Heart right ventricle (tissue), 16 donors: ENCODE measurements at regions not wholly inside any gene's neighbourhood (a gene's known extent, or its start where the extent isn't known, plus 50 kb on each side); places are given as distances from the start of the nearest gene placed in this dataset.

Source experiments
- ATAC-seq, 8 donors: fragments of 200-7000 bp; cut with Tn5 transposase; one replicate each; pipeline ENCODE4 v1.9.1; 2020; ENCODE audit warnings: mild to moderate bottlenecking in 8 of 8, moderate library complexity in 8 of 8, moderate number of reproducible peaks in 1 of 8
- DNase-seq, 2 donors: peaks; one replicate each; pipeline ENCODE4 v3.0.0-alpha.2; 2020
- H3K27ac ChIP-seq, 10 donors: fragments of 200-600 bp; sonication (generic) in 2 of 10; one replicate each; pipeline versions ENCODE4 v1.5.0 to v1.8.0; 2020 to 2022; ENCODE audit warnings: mild to moderate bottlenecking in 3 of 10
- H3K27me3 ChIP-seq, 7 donors: fragments of 200-600 bp; one replicate each; pipeline ENCODE4 v1.8.0; 2021 to 2022; ENCODE audit warnings: mild to moderate bottlenecking in 2 of 7
- H3K36me3 ChIP-seq, 9 donors: fragments of 200-600 bp; sonication (generic) in 1 of 9; one replicate each; pipeline versions ENCODE4 v1.5.0 to v1.8.0; 2020 to 2022; ENCODE audit warnings: mild to moderate bottlenecking in 2 of 9
- H3K4me1 ChIP-seq, 9 donors: fragments of 200-600 bp; sonication (generic) in 1 of 9; one replicate each; pipeline versions ENCODE4 v1.5.0 to v1.8.0; 2020 to 2022; ENCODE audit warnings: mild to moderate bottlenecking in 4 of 9
- H3K4me3 ChIP-seq, 10 donors: fragments of 200-600 bp; sonication (generic) in 2 of 10; one replicate each; pipeline versions ENCODE4 v1.5.0 to v1.8.0; 2020 to 2022; ENCODE audit warnings: mild to moderate bottlenecking in 7 of 10, moderate library complexity in 2 of 10
- H3K9me3 ChIP-seq, 11 donors: fragments of 200-600 bp in 10 of 11; sonication (generic) in 2 of 11; one replicate each; pipeline versions ENCODE4 v1.5.0 to v1.8.0; 2013 to 2022; ENCODE audit warnings: mild to moderate bottlenecking in 2 of 11, control low read depth in 1 of 11, moderate library complexity in 1 of 11
- CTCF ChIP-seq, 9 donors: fragments of 200-600 bp; sonication (generic) in 2 of 9; IDR thresholded peaks; one replicate each; pipeline versions ENCODE4 v1.5.0 to v1.8.0; 2021 to 2022; ENCODE audit warnings: antibody characterized with exemption in 9 of 9, mild to moderate bottlenecking in 5 of 9, moderate library complexity in 1 of 9
- WGBS, 2 donors: extraction: QIAGEN DNeasy Blood & Tissue Kit; methylation state at CpG; one replicate each; pipeline ENCODE4 v1.1.7; 2013; ENCODE audit warnings: inconsistent platforms in 1 of 2; 5-methylcytosine and 5-hydroxymethylcytosine counted together
- intact Hi-C, 10 donors: fragments of 100-400 bp; cut with DNase I; formaldehyde crosslinking; loops; one replicate each; pipeline versions ENCODE4 v1.11.1 to v1.14.2; 2022
- donor health status: Arrhythmogenic right ventricular cardiomyopathy.
- donor health status: ischemic (EF 13 %, LVEDD 7.1; RV severe dilation, severe dysfunction).
- donor health status: healthy with polysubstance abuse.
- donor health status: DM: no; HTN: yes; CAD: no.
- donor health status: DM: no; HTN: no; CAD: no.
- donor health status: ischemic (EF 25% LVEDD 6.9; RV normal size, moderate dysfunction).
- donor health status: ischemic (EF 25% LVEDD 5.7; RV mildly dilated, moderate dysfunction).
- donor health status: healthy.
- donor health status: DM: yes; HTN: yes; CAD: no.
- donor health status: Ischemic cardiomyopathy.
- donor health status: ischemic (EF 35%, LVEDD 5.7; RV mildly dilated, moderate dysfunction).
- donor health status: nonischemic (EF 11% LVEDD 7.7; RV severe dilation, severe dysfunction).
- donor health status: DM: yes; HTN: yes; CAD: no.
- donor health status: PGD.
- donor health status: ischemic (EF 29% LVEDD 5.4; RV normal size, mild dysfunction).
- donor health status: nonischemic (EF 23%, LVEDD 6.1; RV moderate dilation, normal function).

GRCh38 chr15:53437985-53438841 is 321.2 kb downstream of the WDR72 start:
- H3K9me3 ChIP-seq: no peaks in the 10 kb centered on the region
- H3K36me3 ChIP-seq: no peaks in the 10 kb centered on the region
- no peak overlapping the region for H3K27ac ChIP-seq
- WGBS, 2 donors: 64 to 68% methylated on average over 5 of the region's 5 CpGs
- no peak for DNase-seq
- no peak for ATAC-seq
- peaks cover 0 to 6% (median 0%) of the 10 kb centered on the region in 7 donors for H3K27me3 ChIP-seq
- intact Hi-C loops: no loop called here
- no peaks in the 10 kb centered on the region for H3K4me1 ChIP-seq
- TF ChIP-seq CTCF (IDR thresholded peaks at IDR 0.05): no peak
- H3K4me3 ChIP-seq: no peak overlapping the region

GRCh38 chr15:53437366-53437765 is 322.1 kb downstream of the WDR72 start:
- H3K4me3 ChIP-seq: no peak overlapping the region
- H3K4me1 ChIP-seq: no peaks in the 10 kb centered on the region
- H3K27me3 ChIP-seq: peaks cover 0 to 9% (median 0%) of the 10 kb centered on the region in 7 donors
- DNase-seq: no peak
- 74 to 77% methylated on average over 2 of the region's 2 CpGs for WGBS, 2 donors
- TF ChIP-seq CTCF (IDR thresholded peaks at IDR 0.05): no peak
- intact Hi-C loops: no loop called here
- no peaks in the 10 kb centered on the region for H3K36me3 ChIP-seq
- no peaks in the 10 kb centered on the region for H3K9me3 ChIP-seq
- H3K27ac ChIP-seq: no peak overlapping the region
- ATAC-seq: no peak

GRCh38 chr15:53434174-53434678 is 325.2 kb downstream of the WDR72 start:
- ATAC-seq: no peak
- TF ChIP-seq CTCF (IDR thresholded peaks at IDR 0.05): no peak
- H3K4me1 ChIP-seq: no peaks in the 10 kb centered on the region
- WGBS, 2 donors: 42 to 48% methylated on average over 4 of the region's 4 CpGs
- H3K27ac ChIP-seq: no peak overlapping the region
- no peaks in the 10 kb centered on the region for H3K36me3 ChIP-seq
- intact Hi-C loops: no loop called here
- DNase-seq: no peak
- H3K9me3 ChIP-seq: no peaks in the 10 kb centered on the region
- peaks cover 0 to 9% (median 0%) of the 10 kb centered on the region in 7 donors for H3K27me3 ChIP-seq
- H3K4me3 ChIP-seq: no peak overlapping the region

GRCh38 chr15:53416219-53416940 is 343.1 kb downstream of the WDR72 start:
- no peaks in the 10 kb centered on the region for H3K36me3 ChIP-seq
- intact Hi-C loops: no loop called here
- peaks cover 0 to 4% (median 0%) of the 10 kb centered on the region in 11 donors for H3K9me3 ChIP-seq
- H3K4me1 ChIP-seq: no peaks in the 10 kb centered on the region
- no peak for TF ChIP-seq CTCF (IDR thresholded peaks at IDR 0.05)
- 59 to 62% methylated on average over 2 of the region's 2 CpGs for WGBS, 2 donors
- H3K4me3 ChIP-seq: no peak overlapping the region
- H3K27ac ChIP-seq: no peak overlapping the region
- H3K27me3 ChIP-seq: peaks cover 0 to 7% (median 0%) of the 10 kb centered on the region in 7 donors
- no peak for DNase-seq
- no peak for ATAC-seq
